DOHH2 (cell line): ENCODE measurements at regions not wholly inside any gene's neighbourhood (a gene's known extent, or its start where the extent isn't known, plus 50 kb on each side); places are given as distances from the start of the nearest gene placed in this dataset.

Experiments used
- CTCF ChIP-seq: fragments of 200-600 bp; sonication (generic); IDR thresholded peaks from one replicate; pipeline ENCODE4 v1.5.1; 2014; ENCODE audit warnings: antibody characterized with exemption, mild to moderate bottlenecking, low read depth, low read length; ENCODE audit not compliant: poor library complexity, severe bottlenecking
- EZH2phosphoT487 ChIP-seq: fragments of 200-600 bp; sonication (generic); IDR thresholded peaks from 2 replicates; pipeline ENCODE4 v1.6.1; 2017; ENCODE audit warnings: borderline replicate concordance, mild to moderate bottlenecking, antibody characterized with exemption, low read length, moderate library complexity, mixed read lengths

GRCh38 chr10:94059178-94059883 lies 65.6 kb downstream of the PLCE1 start:
- TF ChIP-seq CTCF: no peak
- TF ChIP-seq EZH2phosphoT487: no peak
